ENCODE measurements at regions not wholly inside any gene's neighbourhood (a gene's known extent, or its start where the extent isn't known, plus 50 kb on each side); places are given as distances from the start of the nearest gene placed in this dataset.

- no peak overlapping the region for H2AFZ ChIP-seq
- no peaks in the 10 kb centered on the region for H3K9me3 ChIP-seq (ENCODE audit: low read depth)
- 68% methylated on average over 2 of the region's 2 CpGs for WGBS (ENCODE audit: low lambda C conversion rate, missing lambda C conversion rate)
- H3K9me2 ChIP-seq (replicated peaks; ENCODE audit: insufficient read depth): no peaks in the 10 kb centered on the region
- H4K20me1 ChIP-seq (ENCODE audit: insufficient read depth, poor library complexity, severe bottlenecking): no peaks in the 10 kb centered on the region
- no peak overlapping the region for H3K4me2 ChIP-seq
- no peaks in the 10 kb centered on the region for H3K36me3 ChIP-seq (replicated peaks; ENCODE audit: insufficient read depth, low read depth)
- no peak overlapping the region for H3K4me3 ChIP-seq
- TF ChIP-seq CTCF (IDR thresholded peaks at IDR 0.05; ENCODE audit: poor library complexity): no peak
- TF ChIP-seq EZH2 (IDR thresholded peaks at IDR 0.05; ENCODE audit: borderline replicate concordance): no peak
- no peak for TF ChIP-seq EZH2phosphoT487 (IDR thresholded peaks at IDR 0.05; ENCODE audit: low read depth, severe bottlenecking, unreplicated experiment)
- H3K27me3 ChIP-seq: no peaks in the 10 kb centered on the region
- H3K4me1 ChIP-seq (ENCODE audit: insufficient read depth): no peaks in the 10 kb centered on the region
- no peak for DNase-seq (ENCODE audit: low spot score)
- H3K27ac ChIP-seq: no peak overlapping the region
- H3K79me2 ChIP-seq: no peaks in the 10 kb centered on the region
Measured at GRCh38 chr7:10036693-10037092, 937.0 kb upstream of the PHF14 start.

- no peaks in the 10 kb centered on the region for H3K36me3 ChIP-seq (replicated peaks; ENCODE audit: insufficient read depth, low read depth)
- no peaks in the 10 kb centered on the region for H3K4me1 ChIP-seq (ENCODE audit: insufficient read depth)
- no peak overlapping the region for H3K4me3 ChIP-seq
- WGBS (ENCODE audit: low lambda C conversion rate, missing lambda C conversion rate): 58% methylated on average over 1 of the region's 1 CpG
- DNase-seq (ENCODE audit: low spot score): no peak
- no peaks in the 10 kb centered on the region for H4K20me1 ChIP-seq (ENCODE audit: insufficient read depth, poor library complexity, severe bottlenecking)
- H3K4me2 ChIP-seq: no peak overlapping the region
- no peaks in the 10 kb centered on the region for H3K79me2 ChIP-seq
- no peaks in the 10 kb centered on the region for H3K9me2 ChIP-seq (replicated peaks; ENCODE audit: insufficient read depth)
- no peaks in the 10 kb centered on the region for H3K27me3 ChIP-seq
- no peak overlapping the region for H2AFZ ChIP-seq
- no peaks in the 10 kb centered on the region for H3K9me3 ChIP-seq (ENCODE audit: low read depth)
- H3K27ac ChIP-seq: no peak overlapping the region
- TF ChIP-seq EZH2 (IDR thresholded peaks at IDR 0.05; ENCODE audit: borderline replicate concordance) (no peak), CTCF (IDR thresholded peaks at IDR 0.05; ENCODE audit: poor library complexity) (no peak)
Measured at GRCh38 chr7:10038351-10038750, 935.3 kb upstream of the PHF14 start.

GRCh38 chr7:10040674-10041073 lies 933.0 kb upstream of the PHF14 start:
- H3K27ac ChIP-seq: no peak overlapping the region
- no peak for DNase-seq (ENCODE audit: low spot score)
- no peaks in the 10 kb centered on the region for H3K9me2 ChIP-seq (replicated peaks; ENCODE audit: insufficient read depth)
- H3K36me3 ChIP-seq (replicated peaks; ENCODE audit: insufficient read depth, low read depth): no peaks in the 10 kb centered on the region
- H3K4me2 ChIP-seq: no peak overlapping the region
- no peaks in the 10 kb centered on the region for H3K4me1 ChIP-seq (ENCODE audit: insufficient read depth)
- H4K20me1 ChIP-seq (ENCODE audit: insufficient read depth, poor library complexity, severe bottlenecking): no peaks in the 10 kb centered on the region
- 86% methylated on average over 3 of the region's 3 CpGs for WGBS (ENCODE audit: low lambda C conversion rate, missing lambda C conversion rate)
- H3K79me2 ChIP-seq: no peaks in the 10 kb centered on the region
- no peaks in the 10 kb centered on the region for H3K27me3 ChIP-seq
- H3K9me3 ChIP-seq (ENCODE audit: low read depth): no peaks in the 10 kb centered on the region
- no peak overlapping the region for H2AFZ ChIP-seq
- no peak for TF ChIP-seq EZH2phosphoT487 (IDR thresholded peaks at IDR 0.05; ENCODE audit: low read depth, severe bottlenecking, unreplicated experiment)
- TF ChIP-seq CTCF (IDR thresholded peaks at IDR 0.05; ENCODE audit: poor library complexity): no peak
- TF ChIP-seq EZH2 (IDR thresholded peaks at IDR 0.05; ENCODE audit: borderline replicate concordance): no peak
- H3K4me3 ChIP-seq: no peak overlapping the region

- Histone ChIP-seq H2AFZ (no peak overlapping the region), H3K27ac (no peak overlapping the region), H3K9me3 (ENCODE audit: low read depth) (no peaks in the 10 kb centered on the region), H3K4me1 (ENCODE audit: insufficient read depth) (no peaks in the 10 kb centered on the region), H3K4me3 (no peak overlapping the region), H3K79me2 (no peaks in the 10 kb centered on the region), H3K36me3 (replicated peaks; ENCODE audit: insufficient read depth, low read depth) (no peaks in the 10 kb centered on the region), H3K9me2 (replicated peaks; ENCODE audit: insufficient read depth) (no peaks in the 10 kb centered on the region), H3K27me3 (no peaks in the 10 kb centered on the region), H3K4me2 (no peak overlapping the region), H4K20me1 (ENCODE audit: insufficient read depth, poor library complexity, severe bottlenecking) (no peaks in the 10 kb centered on the region)
- no peak for DNase-seq (ENCODE audit: low spot score)
- TF ChIP-seq CTCF (IDR thresholded peaks at IDR 0.05; ENCODE audit: poor library complexity) (no peak), EZH2phosphoT487 (IDR thresholded peaks at IDR 0.05; ENCODE audit: low read depth, severe bottlenecking, unreplicated experiment) (no peak), EZH2 (IDR thresholded peaks at IDR 0.05; ENCODE audit: borderline replicate concordance) (no peak)
Measured at GRCh38 chr7:10070899-10071298, 902.8 kb upstream of the PHF14 start.

All from hepatocyte (in vitro differentiated cells).